ENCODE measurements at regions not wholly inside any gene's neighbourhood (a gene's known extent, or its start where the extent isn't known, plus 50 kb on each side); places are given as distances from the start of the nearest gene placed in this dataset.

GRCh38 chr5:164934039-164934438 lies 1428.6 kb downstream of the MAT2B start:
- Histone ChIP-seq H3K9ac (ENCODE audit: control insufficient read depth, insufficient read depth, low read length) (no peak overlapping the region), H3K4me2 (ENCODE audit: control insufficient read depth, insufficient read depth) (no peak overlapping the region), H3K36me3 (ENCODE audit: control insufficient read depth in 2 of 2, insufficient read depth in 2 of 2, low read length in 1 of 2) (no peaks in the 10 kb centered on the region), H4K20me1 (ENCODE audit: control insufficient read depth, insufficient read depth) (no peaks in the 10 kb centered on the region), H3K4me3 (no peak overlapping the region), H3K4me1 (ENCODE audit: control insufficient read depth, insufficient read depth, low read length) (no peaks in the 10 kb centered on the region), H3K27ac (ENCODE audit: control insufficient read depth, insufficient read depth) (no peak overlapping the region), H3K27me3 (replicated peaks in 1 of 2; ENCODE audit: control insufficient read depth in 2 of 2, insufficient read depth in 2 of 2, low read length in 1 of 2) (no peaks in the 10 kb centered on the region), H3K9me3 (replicated peaks; ENCODE audit: control insufficient read depth, insufficient read depth, low read length) (no peaks in the 10 kb centered on the region), H3K79me2 (ENCODE audit: control insufficient read depth, insufficient read depth, low read length) (no peaks in the 10 kb centered on the region), H2AFZ (ENCODE audit: control insufficient read depth, low read depth, low read length) (no peak overlapping the region)
- intact Hi-C loops (cut with micrococcal nuclease; ENCODE audit: unreplicated experiment) (no loop called here), in situ Hi-C loops (cut with MboI) (no loop called here)
- 44% methylated on average over 7 of the region's 7 CpGs for WGBS (ENCODE audit: insufficient coverage, insufficient replicate concordance, low lambda C conversion rate, missing lambda C conversion rate)
- ChIA-PET POLR2A (no interaction called here), CTCF (no interaction called here), SMC1A (ENCODE audit: uncharacterized antibody, unreplicated experiment) (interaction anchor here (1.0 to 1.6 kb wide), 3 partner anchors 20 to 206 kb away, joined by 3 to 4 read pairs (median 3); no protein-coding TSS in a partner anchor), RAD21 (ENCODE audit: unreplicated experiment) (no interaction called here)
- FAIRE-seq (no peak), ATAC-seq (peak; percentile 61), DNase-seq (ENCODE audit: low read depth, low spot score) (no peak)
- no TSS peak for BruUV-seq (replicated peaks)
- TF ChIP-seq ZBTB40 (IDR thresholded peaks at IDR 0.05; ENCODE audit: borderline replicate concordance) (no peak), ZNF384 (IDR thresholded peaks at IDR 0.05; ENCODE audit: borderline replicate concordance, low read depth, low read length) (no peak), NKRF (conservative IDR thresholded peaks at IDR 0.05) (no peak), FOS (IDR thresholded peaks at IDR 0.05; ENCODE audit: borderline replicate concordance, extremely low read depth, insufficient read length) (no peak), SIN3A (IDR thresholded peaks at IDR 0.05; ENCODE audit: low read depth, low read length) (no peak), BCL11A (IDR thresholded peaks at IDR 0.05; ENCODE audit: low read depth, low read length) (no peak), HDGF (IDR thresholded peaks at IDR 0.05) (no peak), MEF2A (IDR thresholded peaks at IDR 0.05; ENCODE audit: insufficient read depth, low read depth, low read length) (no peak), RBBP5 (conservative IDR thresholded peaks at IDR 0.05) (no peak)
- TF ChIP-seq, protein P1, sequence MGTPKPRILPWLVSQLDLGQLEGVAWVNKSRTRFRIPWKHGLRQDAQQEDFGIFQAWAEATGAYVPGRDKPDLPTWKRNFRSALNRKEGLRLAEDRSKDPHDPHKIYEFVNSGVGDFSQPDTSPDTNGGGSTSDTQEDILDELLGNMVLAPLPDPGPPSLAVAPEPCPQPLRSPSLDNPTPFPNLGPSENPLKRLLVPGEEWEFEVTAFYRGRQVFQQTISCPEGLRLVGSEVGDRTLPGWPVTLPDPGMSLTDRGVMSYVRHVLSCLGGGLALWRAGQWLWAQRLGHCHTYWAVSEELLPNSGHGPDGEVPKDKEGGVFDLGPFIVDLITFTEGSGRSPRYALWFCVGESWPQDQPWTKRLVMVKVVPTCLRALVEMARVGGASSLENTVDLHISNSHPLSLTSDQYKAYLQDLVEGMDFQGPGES (IDR thresholded peaks at IDR 0.05), result no peak
- TF ChIP-seq, protein P2, sequence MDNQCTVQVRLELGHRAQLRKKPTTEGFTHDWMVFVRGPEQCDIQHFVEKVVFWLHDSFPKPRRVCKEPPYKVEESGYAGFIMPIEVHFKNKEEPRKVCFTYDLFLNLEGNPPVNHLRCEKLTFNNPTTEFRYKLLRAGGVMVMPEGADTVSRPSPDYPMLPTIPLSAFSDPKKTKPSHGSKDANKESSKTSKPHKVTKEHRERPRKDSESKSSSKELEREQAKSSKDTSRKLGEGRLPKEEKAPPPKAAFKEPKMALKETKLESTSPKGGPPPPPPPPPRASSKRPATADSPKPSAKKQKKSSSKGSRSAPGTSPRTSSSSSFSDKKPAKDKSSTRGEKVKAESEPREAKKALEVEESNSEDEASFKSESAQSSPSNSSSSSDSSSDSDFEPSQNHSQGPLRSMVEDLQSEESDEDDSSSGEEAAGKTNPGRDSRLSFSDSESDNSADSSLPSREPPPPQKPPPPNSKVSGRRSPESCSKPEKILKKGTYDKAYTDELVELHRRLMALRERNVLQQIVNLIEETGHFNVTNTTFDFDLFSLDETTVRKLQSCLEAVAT (IDR thresholded peaks at IDR 0.05), result no peak
- TF ChIP-seq, protein P3, sequence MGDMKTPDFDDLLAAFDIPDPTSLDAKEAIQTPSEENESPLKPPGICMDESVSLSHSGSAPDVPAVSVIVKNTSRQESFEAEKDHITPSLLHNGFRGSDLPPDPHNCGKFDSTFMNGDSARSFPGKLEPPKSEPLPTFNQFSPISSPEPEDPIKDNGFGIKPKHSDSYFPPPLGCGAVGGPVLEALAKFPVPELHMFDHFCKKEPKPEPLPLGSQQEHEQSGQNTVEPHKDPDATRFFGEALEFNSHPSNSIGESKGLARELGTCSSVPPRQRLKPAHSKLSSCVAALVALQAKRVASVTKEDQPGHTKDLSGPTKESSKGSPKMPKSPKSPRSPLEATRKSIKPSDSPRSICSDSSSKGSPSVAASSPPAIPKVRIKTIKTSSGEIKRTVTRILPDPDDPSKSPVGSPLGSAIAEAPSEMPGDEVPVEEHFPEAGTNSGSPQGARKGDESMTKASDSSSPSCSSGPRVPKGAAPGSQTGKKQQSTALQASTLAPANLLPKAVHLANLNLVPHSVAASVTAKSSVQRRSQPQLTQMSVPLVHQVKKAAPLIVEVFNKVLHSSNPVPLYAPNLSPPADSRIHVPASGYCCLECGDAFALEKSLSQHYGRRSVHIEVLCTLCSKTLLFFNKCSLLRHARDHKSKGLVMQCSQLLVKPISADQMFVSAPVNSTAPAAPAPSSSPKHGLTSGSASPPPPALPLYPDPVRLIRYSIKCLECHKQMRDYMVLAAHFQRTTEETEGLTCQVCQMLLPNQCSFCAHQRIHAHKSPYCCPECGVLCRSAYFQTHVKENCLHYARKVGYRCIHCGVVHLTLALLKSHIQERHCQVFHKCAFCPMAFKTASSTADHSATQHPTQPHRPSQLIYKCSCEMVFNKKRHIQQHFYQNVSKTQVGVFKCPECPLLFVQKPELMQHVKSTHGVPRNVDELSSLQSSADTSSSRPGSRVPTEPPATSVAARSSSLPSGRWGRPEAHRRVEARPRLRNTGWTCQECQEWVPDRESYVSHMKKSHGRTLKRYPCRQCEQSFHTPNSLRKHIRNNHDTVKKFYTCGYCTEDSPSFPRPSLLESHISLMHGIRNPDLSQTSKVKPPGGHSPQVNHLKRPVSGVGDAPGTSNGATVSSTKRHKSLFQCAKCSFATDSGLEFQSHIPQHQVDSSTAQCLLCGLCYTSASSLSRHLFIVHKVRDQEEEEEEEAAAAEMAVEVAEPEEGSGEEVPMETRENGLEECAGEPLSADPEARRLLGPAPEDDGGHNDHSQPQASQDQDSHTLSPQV (IDR thresholded peaks at IDR 0.05), result no peak

Measured in GM12878 (cell line).